ENCODE measurements at regions not wholly inside any gene's neighbourhood (a gene's known extent, or its start where the extent isn't known, plus 50 kb on each side); places are given as distances from the start of the nearest gene placed in this dataset.

- Mint-ChIP-seq H3K4me1 (ENCODE audit: low read depth) (no peaks in the 10 kb centered on the region), H3K9me3 (no peaks in the 10 kb centered on the region), H3K4me3 (no peak overlapping the region), H3K27me3 (peaks cover 30% of the 10 kb centered on the region), H3K27ac (no peak overlapping the region), H3K36me3 (ENCODE audit: low read depth) (no peaks in the 10 kb centered on the region)
- CTCF ChIA-PET = no interaction called here
- ATAC-seq (ENCODE audit: poor library complexity) (no peak), DNase-seq (no peak)
- Histone ChIP-seq H3K9me3 (ENCODE audit: control insufficient read depth in 1 of 2, insufficient read depth in 1 of 2, low read length in 2 of 2) (no peaks in the 10 kb centered on the region), H3K27me3 (ENCODE audit: control insufficient read depth in 1 of 2, insufficient read depth in 2 of 2, low read length in 2 of 2) (peaks cover 0 to 5% of the 10 kb centered on the region in 2 experiments), H3K36me3 (ENCODE audit: insufficient read depth, low read length) (no peaks in the 10 kb centered on the region), H3K4me3 (ENCODE audit: low read length) (no peak overlapping the region), H3K27ac (ENCODE audit: low read depth in 1 of 2, low read length in 2 of 2) (no peak overlapping the region), H3K4me1 (ENCODE audit: insufficient read depth, low read length) (no peaks in the 10 kb centered on the region)
- POLR2A ChIA-PET = no interaction called here
- intact Hi-C loops (cut with DNase I, micrococcal nuclease) = no loop called here
- no peak for TF ChIP-seq CTCF (IDR thresholded peaks at IDR 0.05)
Observed at GRCh38 chr7:156487811-156488533, 152.6 kb upstream of the RNF32 start.

- H3K27ac Mint-ChIP-seq = no peak overlapping the region
- intact Hi-C loops (cut with DNase I, micrococcal nuclease) = no loop called here
Observed at GRCh38 chr7:156480671-156481070, 159.9 kb upstream of the RNF32 start.

GRCh38 chr7:156479596-156479995 lies 161.0 kb upstream of the RNF32 start:
- H3K4me3 ChIP-seq (ENCODE audit: low read length) = no peak overlapping the region
- no peak overlapping the region for H3K4me3 Mint-ChIP-seq
- H3K27ac ChIP-seq (ENCODE audit: low read depth in 1 of 2, low read length in 2 of 2) = no peak overlapping the region
- H3K9me3 ChIP-seq (ENCODE audit: control insufficient read depth in 1 of 2, insufficient read depth in 1 of 2, low read length in 2 of 2) = peaks cover 0 to 13% of the 10 kb centered on the region in 2 experiments
- no peak for DNase-seq
- ChIA-PET POLR2A (no interaction called here), CTCF (no interaction called here)
- H3K27me3 ChIP-seq (ENCODE audit: control insufficient read depth in 1 of 2, insufficient read depth in 2 of 2, low read length in 2 of 2) = peaks cover 14 to 17% of the 10 kb centered on the region in 2 experiments
- H3K27ac Mint-ChIP-seq = no peak overlapping the region
- no peak for ATAC-seq (ENCODE audit: poor library complexity)
- H3K4me1 ChIP-seq (ENCODE audit: insufficient read depth, low read length) = no peaks in the 10 kb centered on the region
- H3K27me3 Mint-ChIP-seq = peaks cover 67% of the 10 kb centered on the region
- intact Hi-C loops (cut with DNase I, micrococcal nuclease) = loop anchor here in 1 of 2 experiments (10.0 kb wide), 1 partner anchor 1565 kb away; no protein-coding TSS in a partner anchor
- no peaks in the 10 kb centered on the region for H3K36me3 ChIP-seq (ENCODE audit: insufficient read depth, low read length)
- no peaks in the 10 kb centered on the region for H3K9me3 Mint-ChIP-seq
- no peak for TF ChIP-seq CTCF (IDR thresholded peaks at IDR 0.05)
- no peaks in the 10 kb centered on the region for H3K4me1 Mint-ChIP-seq (ENCODE audit: low read depth)
- no peaks in the 10 kb centered on the region for H3K36me3 Mint-ChIP-seq (ENCODE audit: low read depth)

More at GRCh38 chr7:156480671-156481070, 159.9 kb upstream of the RNF32 start:
- CTCF ChIA-PET = no interaction called here
- peaks cover 7 to 12% of the 10 kb centered on the region in 2 experiments for H3K27me3 ChIP-seq (ENCODE audit: control insufficient read depth in 1 of 2, insufficient read depth in 2 of 2, low read length in 2 of 2)
- Mint-ChIP-seq H3K9me3 (no peaks in the 10 kb centered on the region), H3K4me1 (ENCODE audit: low read depth) (no peaks in the 10 kb centered on the region), H3K4me3 (no peak overlapping the region), H3K36me3 (ENCODE audit: low read depth) (no peaks in the 10 kb centered on the region), H3K27me3 (peaks cover 67% of the 10 kb centered on the region)
- H3K9me3 ChIP-seq (ENCODE audit: control insufficient read depth in 1 of 2, insufficient read depth in 1 of 2, low read length in 2 of 2) = peaks cover 0 to 10% of the 10 kb centered on the region in 2 experiments
- no peak for TF ChIP-seq CTCF (IDR thresholded peaks at IDR 0.05)
- no peaks in the 10 kb centered on the region for H3K4me1 ChIP-seq (ENCODE audit: insufficient read depth, low read length)
- no peak overlapping the region for H3K4me3 ChIP-seq (ENCODE audit: low read length)
- ATAC-seq (ENCODE audit: poor library complexity) (no peak), DNase-seq (no peak)
- POLR2A ChIA-PET = no interaction called here
- no peaks in the 10 kb centered on the region for H3K36me3 ChIP-seq (ENCODE audit: insufficient read depth, low read length)
- H3K27ac ChIP-seq (ENCODE audit: low read depth in 1 of 2, low read length in 2 of 2) = no peak overlapping the region

Data from CD4-positive, alpha-beta T cell (primary cell).